ENCODE measurements at regions not wholly inside any gene's neighbourhood (a gene's known extent, or its start where the extent isn't known, plus 50 kb on each side); places are given as distances from the start of the nearest gene placed in this dataset.
"Not testable (repeated sequence)": the region's sequence is repeated elsewhere in the genome, so short reads cannot be mapped to it uniquely, and the experiment has no call there.

DNA sequence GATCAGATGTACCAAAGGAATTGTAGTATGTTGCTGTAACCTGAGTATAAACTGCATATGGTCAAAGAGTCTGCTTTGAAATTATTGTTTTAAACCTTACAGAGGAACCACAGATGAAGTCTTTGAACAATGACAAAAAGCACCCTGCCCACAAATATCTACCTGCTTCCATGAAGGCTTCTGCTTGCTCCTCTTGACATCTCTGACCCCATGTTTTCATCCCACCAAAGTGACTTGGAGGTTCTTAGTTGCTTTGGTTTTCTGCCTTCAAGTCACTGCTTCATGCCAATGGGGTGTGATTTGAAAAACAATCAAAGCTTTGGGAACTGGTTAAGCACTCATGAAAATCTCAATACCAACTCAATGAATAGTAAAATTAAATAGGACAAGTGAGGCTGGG is 194.6 kb upstream of the ACTBL2 start:
- no peak for DNase-seq (ENCODE audit: low spot score)

DNA sequence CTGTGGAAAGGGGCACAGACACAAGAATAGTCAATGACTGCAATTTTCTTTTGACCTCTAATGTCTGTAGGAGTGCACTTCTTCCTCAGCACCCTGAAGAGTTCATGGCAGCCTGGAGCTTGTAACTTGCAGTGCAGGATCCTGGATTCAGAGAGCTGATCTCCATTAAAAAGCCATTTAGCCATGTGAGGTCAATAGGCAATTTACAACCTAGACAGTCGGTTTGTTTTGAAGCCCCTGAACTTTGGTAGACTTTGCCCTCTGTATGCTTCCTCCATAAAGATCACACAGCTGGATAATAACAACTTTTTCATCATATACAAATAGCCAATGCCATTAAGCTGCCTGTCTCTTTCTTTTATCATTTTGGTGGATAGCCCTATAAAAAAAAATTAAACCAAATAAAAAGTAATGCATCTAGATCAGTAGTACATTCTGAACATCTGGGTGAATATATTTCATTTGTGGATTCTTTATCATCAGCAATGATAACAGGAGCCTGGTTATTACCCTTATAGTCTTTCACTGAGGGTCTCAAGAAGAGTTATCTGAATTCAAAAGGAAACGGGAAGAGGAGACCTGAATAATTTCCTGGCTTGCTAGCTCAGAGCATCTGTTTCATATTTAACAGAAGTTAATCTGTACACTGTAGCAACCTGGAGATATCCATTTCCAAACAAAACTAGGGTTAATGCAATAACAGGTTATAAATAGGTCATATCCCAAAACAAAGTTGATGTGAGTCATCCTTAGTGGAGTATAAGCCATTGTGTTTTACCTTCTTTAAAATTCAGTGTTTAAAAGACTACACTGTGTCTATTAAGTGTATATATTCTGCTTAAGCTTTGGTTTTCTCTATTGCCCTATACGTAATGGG is 193.8 kb upstream of the ACTBL2 start:
- DNase-seq (ENCODE audit: low spot score), result no peak

DNA sequence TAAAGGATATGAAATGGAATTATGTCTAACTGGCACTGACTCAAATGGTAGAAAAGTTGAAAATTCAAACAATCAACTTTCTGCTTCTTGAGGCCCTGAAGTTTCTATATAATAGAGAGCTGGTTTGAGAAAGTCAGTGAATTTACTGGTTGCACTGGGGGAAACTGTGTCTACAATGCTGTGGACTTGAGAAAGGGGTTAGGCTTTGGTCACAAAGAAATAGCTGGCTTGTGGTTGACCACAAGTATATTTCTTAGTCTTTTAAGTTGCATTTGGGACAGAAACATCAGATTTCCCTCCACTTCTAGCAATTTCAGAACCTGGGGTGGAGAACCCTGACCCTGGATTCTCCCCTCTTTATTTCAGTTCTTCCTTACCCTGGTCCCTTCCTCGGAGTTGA is 192.6 kb upstream of the ACTBL2 start:
- DNase-seq (ENCODE audit: low spot score), result no peak

DNA sequence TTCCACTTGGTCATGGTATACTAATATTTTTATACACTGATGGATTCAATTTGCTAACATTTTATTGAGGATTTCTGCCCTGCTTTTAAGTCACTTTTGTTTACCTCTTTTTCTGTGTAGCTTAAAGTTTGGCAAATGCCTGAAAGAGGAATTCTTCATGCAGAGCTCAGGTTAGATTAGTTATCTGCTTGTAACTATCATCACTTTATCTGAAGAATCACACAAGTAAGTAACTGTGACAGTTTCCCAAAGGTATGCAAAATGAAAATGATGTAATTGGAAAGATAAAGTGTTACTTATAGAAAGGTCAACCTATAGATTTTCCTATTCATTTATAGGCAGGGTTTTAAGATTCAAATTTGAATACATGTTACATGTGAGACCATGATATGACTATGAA is 188.8 kb upstream of the ACTBL2 start:
- no peak for DNase-seq (ENCODE audit: low spot score)

DNA sequence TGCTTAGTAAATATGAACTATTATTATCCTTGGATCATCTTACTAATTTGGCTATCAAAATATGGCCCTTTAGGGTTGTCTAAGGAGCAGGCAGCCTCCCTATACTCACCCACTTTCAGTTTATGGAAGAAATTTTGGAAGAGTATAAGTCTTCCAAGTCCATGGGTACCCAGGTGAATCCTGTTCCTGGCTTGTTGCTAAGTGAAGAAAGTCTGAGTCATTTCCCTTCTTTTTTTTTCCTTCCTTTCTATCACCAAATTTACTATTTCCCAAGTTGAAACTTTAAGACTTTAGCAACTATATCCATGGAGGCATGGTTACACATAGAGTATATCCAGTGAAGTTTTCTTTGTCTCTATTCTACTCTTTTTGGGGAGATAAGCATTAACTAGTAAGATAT is 184.0 kb upstream of the ACTBL2 start:
- no peak for DNase-seq (ENCODE audit: low spot score)

DNA sequence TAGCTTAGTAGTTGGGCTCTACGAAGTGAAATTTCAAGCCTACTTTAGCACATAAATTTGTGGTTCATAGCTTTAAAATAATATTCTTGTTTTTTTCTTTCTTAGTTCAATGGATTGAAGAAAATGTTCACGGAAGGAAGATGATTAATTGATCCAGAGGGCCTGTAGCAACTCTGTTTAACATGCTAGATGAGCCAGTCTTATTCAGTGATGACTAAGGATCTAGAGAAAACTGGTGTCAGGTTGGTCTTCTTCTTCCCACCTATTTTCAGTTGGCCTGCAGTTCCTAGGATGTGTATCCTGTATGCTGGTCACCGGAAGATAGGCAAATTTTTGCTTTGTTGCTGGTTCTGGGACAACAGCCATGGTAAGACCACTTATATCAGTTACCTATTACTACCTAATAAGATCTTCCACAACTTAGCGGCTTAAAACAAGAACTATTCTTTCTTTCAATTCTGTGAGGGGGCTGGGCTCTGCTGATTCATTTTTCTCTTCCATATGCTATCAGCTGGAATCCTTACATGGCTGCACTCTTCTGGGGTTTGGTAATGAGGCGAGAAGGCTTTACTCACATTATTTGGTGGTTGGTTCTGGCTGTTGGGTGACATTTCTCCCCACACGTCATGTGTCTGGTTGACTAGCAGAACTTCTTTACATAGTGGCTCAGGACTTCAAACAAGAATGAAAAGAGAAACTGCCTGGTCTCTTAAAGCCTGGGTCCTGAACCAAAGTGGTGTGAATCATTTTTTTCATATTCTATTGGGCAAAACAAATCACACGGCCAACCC is 182.7 kb upstream of the ACTBL2 start:
- no peak for DNase-seq (ENCODE audit: low spot score)

DNA sequence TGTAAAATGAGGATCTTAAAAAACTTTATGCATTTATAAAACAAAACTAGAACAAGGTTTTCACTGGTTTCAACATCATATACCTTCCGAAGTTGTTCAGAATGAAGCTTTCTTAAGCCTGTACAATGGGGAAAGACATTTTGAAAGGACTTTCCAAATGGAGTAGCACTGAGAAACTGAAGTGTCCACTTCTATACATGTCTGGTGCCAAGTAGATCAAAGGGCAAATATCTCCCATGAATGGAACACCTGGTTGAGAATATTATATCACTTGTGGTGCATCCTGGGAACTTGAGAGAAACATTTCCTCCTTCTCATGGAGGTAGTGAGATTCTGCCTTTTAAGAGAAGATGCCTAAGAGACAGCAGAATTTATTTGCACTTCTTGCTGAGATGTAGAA is 182.1 kb upstream of the ACTBL2 start:
- DNase-seq (ENCODE audit: low spot score), result no peak

DNA sequence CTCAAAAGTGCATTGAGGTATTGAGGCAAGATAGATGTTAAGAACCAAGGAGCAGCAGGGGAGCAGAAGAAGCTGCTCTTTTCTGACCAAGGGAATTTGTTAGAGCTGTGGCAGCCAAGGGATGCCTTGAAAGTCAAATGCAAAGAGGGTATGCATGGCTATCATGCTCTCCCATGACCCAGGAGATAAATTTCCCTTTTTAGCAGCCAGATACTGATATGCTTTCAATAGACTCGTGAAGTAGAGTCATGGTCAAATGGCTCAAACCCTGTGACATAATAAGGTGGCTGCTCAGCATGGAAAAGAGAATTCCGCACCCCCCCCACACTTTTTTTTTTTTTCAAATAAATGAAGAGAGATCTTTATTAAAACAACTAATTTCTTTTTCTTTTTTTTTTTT is 180.9 kb upstream of the ACTBL2 start:
- DNase-seq (ENCODE audit: low spot score), result no peak

DNA sequence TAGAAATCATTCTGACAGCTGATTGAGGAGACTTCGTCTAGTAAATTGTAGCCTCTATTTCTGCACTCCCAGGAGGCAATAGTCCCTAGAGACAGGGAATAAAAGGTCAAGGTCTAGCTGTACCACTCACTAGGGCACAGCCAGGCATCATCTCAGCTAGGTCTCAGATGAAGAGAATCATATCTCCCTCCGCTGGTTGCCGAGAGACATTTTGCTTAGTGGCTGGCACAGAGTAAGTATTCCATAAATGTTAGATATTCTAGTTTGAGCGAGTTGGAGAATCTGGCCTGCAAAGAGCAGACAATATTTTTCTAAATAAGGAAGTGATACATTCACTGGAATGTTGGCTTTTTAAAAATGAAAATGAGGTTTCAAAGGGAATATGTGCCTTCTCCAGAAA is 180.4 kb upstream of the ACTBL2 start:
- DNase-seq (ENCODE audit: low spot score), result no peak

DNA sequence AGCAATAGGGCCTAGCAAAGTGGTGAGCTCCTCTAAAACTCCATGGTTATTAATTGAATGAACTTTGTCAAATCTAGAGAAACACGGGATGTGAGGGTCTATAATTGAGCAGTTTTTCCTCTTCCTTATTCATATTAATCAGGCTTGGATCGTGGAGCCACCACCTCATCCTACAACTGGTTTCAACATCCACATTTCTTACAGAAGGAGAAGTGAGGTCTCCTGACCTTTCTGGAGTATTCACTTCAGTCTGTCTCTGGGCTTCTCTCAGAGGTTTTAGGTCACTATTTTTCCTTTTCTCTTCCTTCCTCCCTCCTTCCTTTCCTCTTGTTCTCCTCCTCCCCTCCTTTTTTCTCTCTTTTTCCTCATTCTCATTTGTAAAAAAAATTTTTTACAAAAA is 177.3 kb upstream of the ACTBL2 start:
- no peak for DNase-seq (ENCODE audit: low spot score)

DNA sequence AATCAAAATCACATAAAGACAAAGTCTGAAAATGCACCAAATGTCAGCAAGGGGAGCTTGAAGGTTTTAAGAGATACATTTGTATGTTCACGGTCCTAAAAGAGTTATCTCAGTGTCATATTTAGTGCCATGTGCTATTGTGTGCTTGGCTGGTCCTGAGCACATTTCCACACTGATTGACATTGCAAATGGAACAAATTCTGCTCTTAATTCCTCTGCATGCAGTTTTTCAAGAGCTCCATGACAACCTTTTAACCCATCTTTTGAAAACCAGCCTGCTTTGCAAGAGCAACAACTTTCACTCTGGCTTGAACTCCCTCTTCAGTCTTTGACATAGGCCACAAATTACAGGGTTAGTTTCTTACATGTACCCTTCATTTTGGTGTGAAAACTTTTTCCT is 175.4 kb upstream of the ACTBL2 start:
- no peak for DNase-seq (ENCODE audit: low spot score)

DNA sequence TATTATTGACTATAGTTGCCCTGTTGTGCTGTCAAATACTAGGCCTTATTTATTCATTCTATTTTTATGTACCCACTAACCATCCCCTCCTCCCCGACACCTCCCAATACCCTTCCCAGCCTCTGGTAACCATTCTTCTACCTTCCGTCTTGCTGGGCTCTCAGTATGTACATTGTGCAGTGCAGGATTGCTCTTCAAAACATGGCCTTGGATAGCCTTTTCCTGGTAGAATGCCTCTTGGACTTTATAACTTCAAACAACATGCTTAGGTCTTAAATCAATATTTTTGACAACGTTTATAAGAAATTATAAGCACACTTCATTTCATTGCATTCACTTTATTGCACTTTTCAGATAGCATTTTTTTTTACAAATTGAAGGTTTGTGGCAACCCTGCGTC is 172.6 kb upstream of the ACTBL2 start:
- DNase-seq (ENCODE audit: low spot score), result no peak

DNA sequence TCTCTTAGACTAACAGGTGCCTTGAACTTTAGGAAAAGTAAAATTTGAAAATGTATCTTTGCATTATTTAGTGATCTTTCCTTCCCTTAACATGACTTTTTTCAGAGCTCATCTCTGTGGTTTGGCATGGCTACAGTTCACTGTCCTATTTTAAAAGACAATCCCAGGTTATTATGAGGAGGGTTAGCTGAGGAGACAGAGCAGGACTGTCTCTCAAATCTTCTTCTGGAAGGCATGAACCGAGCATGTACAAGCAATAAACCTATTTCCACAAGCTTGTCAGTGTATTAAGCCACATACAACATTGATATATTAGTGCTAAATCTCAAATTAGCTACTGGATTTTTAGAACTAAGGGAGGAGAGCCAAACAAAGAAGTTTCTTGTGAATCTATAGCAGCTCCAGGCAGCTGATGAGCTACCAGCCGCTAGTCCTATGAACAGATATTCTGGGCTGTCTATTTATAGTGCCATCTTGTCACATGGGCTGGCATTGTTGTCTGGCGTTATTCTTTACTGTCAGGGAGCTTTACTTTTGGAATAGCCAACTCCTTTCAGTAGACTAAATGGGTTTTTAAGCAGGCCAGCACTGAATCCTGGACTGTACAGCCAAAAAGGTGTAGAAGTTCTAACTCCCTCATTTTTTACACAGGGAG is 171.2 kb upstream of the ACTBL2 start:
- DNase-seq (ENCODE audit: low spot score), result no peak

DNA sequence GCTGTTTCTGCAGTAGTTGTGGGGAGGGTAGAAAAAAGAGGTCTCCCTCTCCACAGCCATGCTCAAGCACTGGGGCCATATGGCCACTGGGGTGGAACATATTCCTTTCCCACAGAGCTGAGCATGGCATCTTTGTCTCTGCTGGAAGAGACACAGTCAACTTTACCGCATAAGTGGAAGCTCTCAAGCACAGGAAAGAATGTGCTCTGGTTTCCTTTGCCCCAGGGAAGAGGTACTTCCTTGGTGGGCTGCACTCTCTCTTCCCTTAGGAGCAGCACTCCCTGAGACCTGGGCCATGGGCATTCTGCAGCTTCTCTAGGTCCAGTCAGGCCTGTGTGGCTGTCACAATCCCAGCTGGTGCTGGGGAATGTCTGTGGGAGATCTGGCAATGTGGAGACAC is 168.5 kb upstream of the ACTBL2 start:
- no peak for DNase-seq (ENCODE audit: low spot score)

DNA sequence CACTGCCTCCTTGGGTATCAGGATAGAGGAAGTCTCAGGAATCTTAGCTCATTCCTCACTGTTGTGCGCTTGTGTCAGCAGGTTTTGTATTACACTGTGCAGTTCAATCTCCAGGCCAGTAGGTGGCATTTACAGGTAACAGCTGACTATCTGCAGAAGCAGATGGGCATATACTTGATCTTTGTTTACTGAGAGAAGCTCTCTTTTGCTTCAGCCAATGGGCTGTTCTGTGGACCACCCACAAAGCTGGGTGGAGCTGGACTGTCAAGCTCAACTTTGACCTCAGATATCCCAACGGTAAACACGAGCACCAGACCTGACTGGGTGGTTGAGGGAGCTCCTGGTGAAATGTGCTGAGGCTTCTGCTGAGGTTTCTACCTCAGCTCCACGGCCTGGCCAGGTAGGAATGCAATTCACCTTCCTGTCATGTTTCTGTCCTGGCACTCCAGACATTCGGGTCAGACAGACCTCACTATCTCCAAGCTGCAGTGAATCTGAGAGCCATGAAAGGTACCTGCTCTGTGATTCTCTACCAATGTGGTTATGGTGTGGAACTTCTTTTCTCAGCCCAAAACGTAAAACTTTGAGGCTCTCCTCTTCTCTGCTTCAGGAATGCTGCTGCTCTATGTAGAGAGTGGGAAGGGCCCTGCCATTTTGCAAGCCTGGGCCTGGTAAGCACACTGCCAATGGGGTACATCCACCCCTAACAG is 167.9 kb upstream of the ACTBL2 start:
- peak; percentile 8 for DNase-seq (ENCODE audit: low spot score)

DNA sequence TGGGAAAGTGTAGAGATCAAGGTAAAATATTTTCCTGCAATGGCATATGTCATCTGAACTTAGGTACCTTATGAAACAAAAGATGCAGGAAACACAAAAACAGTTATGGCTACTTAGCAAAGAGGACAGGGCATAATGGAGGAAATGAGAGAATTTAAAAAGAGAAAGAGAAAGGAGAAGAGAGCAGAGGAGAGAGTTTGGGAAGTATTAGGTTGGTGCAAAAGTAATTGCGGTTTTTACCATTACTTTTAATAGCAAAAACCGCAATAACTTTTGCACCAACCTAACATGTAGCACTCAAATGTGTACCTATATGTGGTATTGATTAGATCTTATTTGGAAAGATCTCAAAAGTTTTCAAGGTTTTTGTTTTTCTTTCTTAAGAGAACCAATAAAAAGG is 160.1 kb upstream of the ACTBL2 start:
- DNase-seq (ENCODE audit: low spot score), result no peak

DNA sequence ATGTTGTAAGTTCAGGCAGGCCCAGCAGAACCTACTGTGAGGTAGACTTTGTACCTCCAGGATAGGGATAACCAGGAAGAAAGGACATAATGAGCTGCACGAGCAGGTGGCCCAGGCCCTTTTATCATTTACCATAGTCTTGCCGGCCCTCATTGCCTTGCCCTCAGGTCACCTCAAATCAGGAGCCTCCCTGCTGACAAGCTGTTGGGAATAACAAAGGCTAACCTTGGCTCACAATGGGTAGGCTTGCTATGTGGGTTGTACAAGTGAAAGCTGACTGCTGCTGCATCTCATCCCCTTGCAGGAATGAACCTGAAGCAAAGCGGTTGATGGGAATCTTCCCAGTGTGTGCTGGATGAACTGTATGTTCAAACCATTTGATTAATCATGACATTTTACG is 159.5 kb upstream of the ACTBL2 start:
- no peak for DNase-seq (ENCODE audit: low spot score)

DNA sequence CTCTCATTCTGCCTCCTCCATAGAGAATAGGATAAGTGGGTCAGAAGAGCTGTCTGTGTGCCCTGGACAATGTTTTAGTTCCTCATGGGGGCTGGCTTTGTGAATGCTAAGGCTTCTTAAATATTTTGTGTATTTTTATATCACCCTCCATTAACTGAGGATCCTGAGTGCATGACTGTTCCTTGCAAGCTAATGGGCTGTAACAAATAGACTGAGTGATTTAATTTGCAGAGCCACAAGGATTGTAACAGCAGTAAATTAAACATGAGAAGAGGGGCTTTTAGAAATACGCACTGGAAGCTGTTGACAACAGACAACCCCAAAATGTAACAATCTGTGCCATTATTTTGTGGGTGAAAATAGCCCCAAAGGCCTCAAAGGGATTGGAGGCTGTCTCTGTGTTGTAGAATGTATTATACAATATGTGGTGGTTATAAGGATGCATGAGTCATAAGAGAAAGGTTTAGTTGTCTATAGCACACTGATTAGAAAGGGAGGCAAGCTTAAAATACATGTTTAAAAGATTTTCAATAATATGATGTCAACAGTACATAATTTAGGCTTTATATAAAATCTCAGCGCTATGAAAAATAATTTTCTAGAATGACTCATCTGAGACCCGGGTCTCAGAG is 152.7 kb upstream of the ACTBL2 start:
- DNase-seq (ENCODE audit: low spot score), result no peak

DNA sequence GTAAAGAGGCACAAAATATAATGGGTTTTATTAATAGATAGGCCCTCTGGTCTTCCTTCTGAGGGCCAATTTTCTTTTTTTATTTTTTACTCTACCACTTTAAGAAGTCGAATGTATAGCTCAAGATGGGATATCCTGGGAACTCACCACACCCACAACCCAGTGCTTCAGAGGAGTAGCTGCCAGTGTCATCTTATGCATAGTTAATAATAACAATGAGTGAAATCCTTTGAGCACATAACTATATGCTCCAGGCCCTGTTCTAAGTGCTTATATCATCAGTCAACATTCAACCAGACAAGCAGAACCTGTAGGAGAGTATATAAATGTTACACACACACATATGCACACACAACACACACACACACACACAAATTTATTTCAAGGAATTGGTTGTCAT is 150.3 kb upstream of the ACTBL2 start:
- DNase-seq (ENCODE audit: low spot score), result no peak

DNA sequence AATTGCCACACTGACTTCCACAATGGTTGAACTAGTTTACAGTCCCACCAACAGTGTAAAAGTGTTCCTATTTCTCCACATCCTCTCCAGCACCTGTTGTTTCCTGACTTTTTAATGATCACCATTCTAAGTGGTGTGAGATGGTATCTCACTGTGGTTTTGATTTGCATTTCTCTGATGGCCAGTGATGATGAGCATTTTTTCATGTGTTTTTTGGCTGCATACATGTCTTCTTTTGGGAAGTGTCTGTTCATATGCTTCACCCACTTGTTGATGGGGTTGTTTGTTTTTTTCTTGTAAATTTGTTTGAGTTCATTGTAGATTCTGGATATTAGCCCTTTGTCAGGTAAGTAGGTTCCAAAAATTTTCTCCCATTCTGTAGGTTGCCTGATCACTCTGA is 148.5 kb upstream of the ACTBL2 start:
- not testable (repeated sequence) for DNase-seq (ENCODE audit: low spot score)

DNA sequence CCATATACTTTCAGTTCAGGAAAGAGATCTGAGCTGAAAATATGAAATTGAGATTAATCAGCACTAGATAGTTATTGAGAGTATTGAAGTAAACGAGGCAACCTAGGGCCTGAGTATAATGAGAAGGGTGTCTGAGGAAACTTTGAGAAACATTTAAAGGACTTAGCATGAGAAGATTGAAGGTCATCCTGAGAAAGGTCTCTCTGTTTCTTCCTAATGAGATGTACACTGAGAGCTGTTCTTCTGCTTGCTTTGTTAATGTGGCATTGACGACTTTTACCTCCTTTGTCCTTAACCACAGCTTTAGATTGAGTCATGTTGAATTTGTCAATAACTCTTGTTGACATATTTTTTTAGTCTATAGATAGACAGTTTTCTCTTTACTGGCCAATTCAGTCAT is 145.1 kb upstream of the ACTBL2 start:
- DNase-seq (ENCODE audit: low spot score), result no peak

DNA sequence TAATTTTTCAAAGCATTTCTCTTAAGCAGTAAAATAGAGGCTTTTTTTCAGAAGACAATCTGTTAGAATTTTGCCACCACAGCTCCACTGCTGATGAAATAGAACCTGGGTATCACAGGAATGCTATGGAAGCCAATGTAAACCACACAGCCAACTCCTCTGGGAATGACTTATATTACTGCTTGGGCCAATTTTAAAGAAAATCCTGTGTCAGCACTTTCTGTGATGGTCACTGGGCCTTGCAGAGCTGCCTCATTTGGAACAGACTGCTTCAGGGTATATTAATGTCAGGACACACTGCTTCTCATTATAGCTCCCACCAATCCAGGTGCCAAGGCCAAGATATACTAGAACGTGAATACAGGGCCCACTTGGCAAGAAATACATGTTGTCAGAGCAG is 144.1 kb upstream of the ACTBL2 start:
- DNase-seq (ENCODE audit: low spot score), result no peak
